GM18505 (cell line): ENCODE measurements at regions not wholly inside any gene's neighbourhood (a gene's known extent, or its start where the extent isn't known, plus 50 kb on each side); places are given as distances from the start of the nearest gene placed in this dataset.

ENCODE experiments used
- ATAC-seq: cut with Tn5 transposase; IDR thresholded peaks from one replicate; pipeline ENCODE4 v1.9.1; 2021; ENCODE audit not compliant: unreplicated experiment
- POLR2A ChIP-seq: IDR thresholded peaks from 4 replicates; pipeline ENCODE4 v1.6.1; 2011; ENCODE audit warnings: borderline replicate concordance; ENCODE audit not compliant: insufficient read depth, insufficient read length; ENCODE audit errors: extremely low read depth

DNA sequence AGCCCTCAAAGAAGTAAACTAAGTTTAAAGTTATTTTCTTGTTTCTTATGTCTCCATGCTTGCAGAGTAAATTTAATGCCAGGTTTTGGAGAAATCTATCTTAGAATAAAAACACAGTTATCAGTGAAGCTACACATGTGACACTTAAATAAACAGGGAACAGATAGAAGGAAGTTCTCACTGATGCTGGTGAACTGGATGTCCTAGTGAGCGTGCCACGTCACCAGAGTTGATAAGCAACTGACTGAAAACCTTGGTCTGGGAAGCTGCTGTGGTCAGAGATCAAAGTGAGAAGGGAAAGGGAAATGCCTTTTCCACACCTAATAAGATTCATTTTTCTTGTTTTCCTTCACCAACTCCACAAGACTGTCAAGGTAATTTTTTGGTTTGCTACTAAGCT is 74.8 kb upstream of the PCED1B start:
- no peak for ATAC-seq
- no peak for TF ChIP-seq POLR2A

DNA sequence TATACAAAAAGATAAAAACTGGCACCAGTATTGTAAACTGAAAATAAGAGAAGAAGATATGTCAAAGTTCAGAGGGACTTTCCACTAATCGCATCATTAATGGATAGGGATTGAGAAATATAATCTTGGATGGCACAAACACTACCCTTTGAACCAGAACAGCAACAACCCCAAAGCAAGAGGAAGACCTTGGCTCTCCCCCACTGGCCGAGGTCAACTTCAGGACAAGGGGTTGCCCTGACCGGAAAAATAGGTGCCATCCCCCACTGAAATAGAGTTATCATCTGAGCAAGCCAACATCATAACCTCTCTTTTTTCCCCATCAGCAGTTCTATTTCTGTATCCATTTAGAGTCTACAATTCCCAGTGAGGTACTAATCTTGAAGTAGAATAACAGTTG is 72.4 kb upstream of the PCED1B start:
- no peak for TF ChIP-seq POLR2A
- no peak for ATAC-seq

DNA sequence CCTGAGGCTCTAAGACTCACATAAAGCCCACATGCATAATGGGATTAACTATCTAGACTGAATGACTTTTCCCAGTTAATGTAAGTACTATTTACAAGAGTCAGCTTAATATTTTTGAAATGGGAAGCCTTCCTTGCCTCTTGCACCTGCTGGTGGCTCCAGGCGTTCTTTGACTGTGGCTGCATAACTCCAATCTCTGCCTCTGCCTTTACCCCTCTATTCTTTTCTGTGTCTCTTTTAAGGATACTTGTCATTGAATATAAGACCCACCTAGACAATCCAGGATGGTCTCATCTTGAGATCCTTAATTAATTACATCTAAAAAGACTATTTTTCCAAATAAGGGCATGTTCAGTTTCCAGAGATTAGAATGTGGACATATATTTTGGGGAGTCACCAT is 66.9 kb upstream of the PCED1B start:
- no peak for ATAC-seq
- no peak for TF ChIP-seq POLR2A

DNA sequence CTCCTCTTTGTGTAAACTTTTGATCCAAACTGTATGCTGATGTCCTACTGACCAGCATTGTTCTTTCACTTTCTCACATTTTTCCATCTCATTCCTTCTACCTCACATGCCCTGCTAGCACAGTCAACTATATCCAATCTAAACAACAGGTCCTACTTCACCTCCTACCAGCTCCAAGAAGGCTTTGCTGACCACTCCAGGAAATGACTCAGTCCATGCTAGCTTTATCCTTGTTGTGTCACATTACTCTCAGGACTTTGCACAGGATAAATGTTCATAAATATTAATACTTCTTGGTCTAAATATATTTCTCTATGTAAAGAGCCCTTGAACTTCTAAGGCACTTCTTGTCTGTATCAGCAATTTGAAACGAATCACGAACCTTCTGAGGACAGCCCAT is 64.9 kb upstream of the PCED1B start:
- no peak for TF ChIP-seq POLR2A
- no peak for ATAC-seq

DNA sequence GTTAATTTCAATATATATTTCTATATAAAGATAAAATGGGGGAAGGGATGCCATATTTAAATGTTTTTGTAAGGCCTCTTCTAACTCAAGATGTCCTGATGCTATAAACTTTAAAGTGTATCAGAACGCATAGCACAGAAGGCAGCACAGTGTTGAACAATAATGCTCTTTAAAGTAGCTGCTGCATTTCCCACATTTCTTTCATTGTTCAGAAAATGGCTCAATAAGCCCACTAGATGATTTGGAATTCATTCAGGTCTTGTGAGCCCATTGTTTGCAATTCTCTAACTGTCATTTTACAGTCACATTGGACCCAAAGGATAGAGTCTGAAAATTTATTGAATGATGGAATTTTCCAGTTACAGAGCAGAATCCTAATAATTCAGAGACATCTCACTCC is 64.0 kb upstream of the PCED1B start:
- no peak for TF ChIP-seq POLR2A
- no peak for ATAC-seq

DNA sequence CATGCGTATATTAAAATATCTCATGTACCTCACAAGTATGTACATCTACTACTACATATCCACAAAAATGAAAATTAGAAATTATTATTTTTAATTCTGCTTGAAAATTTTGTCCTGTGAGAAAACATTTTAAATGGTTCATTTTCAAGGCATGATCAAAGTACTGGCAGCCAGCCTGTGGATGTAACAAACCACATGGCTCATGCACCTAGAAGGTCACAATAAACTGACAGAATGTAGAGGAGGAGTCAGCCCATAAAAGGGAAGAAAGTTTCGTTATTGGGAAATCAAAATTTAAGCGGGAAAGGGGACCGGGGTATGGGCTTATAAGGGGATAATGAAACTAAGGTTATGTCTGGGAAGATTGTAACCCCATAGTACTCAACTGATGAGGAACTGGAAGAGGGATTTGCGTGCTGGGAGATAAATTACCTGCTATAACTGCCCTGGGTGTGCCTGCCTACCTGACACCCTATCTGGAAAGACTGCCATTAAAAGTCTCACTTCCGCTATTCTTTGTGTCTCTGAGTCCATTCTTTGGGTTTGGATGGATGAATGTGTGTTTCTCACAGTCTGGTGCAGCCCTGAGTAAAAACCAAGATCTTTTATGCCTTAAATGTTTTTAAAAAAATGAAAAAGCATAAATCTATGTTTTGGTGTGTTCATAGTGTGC is 62.2 kb upstream of the PCED1B start:
- no peak for ATAC-seq
- no peak for TF ChIP-seq POLR2A

DNA sequence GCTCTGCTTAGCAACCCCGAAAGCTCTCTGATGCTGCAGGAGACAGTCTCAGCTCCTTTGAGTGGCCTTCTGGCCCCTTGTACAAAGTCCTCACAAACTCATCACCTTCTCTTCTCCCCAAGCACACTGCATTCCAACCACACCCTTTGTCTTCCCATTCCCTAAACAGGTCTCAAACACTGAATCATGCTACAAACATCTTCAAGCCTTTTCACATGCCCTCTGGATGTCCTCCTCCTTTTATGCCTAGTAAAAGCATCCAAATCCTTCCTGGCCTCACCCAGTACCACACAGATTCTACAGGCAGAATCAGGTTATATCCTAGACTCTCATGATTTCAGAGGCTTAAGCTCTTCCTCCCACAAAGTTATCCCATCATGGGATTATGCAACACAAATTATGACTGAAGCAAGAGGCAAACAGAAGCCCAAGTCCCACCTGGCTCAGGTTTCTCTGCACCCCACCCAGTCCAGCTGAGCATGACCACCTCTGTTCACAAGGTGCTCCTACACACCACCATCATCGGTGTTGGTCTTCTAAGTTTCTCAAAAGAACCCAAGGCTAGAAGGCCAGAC is 61.4 kb upstream of the PCED1B start:
- no peak for TF ChIP-seq POLR2A
- no peak for ATAC-seq

DNA sequence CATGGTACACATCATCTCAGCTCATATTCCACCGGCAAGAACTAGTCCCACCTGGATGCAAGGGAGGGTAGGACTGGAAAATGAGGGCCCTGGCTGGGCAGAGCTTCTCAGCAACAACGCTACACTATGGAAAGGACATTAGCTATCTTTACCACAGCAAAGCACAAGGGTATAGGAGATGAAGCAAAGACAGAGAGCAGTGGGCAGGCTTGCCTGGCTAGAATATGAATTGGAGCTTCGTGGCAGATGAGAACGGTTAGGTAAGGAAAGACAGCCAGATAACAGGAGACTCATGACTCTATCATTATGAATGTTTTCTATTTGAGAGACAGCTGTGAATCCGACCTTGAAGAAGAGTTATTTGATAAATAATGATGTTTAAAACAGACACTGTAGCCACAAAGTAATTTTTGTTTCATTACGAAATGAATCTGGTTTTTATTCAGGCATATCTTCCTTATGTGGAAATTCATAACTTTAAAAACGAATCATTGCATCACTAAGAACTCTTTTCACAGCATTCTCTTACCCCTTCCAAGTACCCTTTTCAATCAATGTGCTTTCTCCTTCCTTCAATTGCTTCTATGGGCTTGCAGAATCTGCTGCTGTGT is 59.1 kb upstream of the PCED1B start:
- no peak for TF ChIP-seq POLR2A
- no peak for ATAC-seq

DNA sequence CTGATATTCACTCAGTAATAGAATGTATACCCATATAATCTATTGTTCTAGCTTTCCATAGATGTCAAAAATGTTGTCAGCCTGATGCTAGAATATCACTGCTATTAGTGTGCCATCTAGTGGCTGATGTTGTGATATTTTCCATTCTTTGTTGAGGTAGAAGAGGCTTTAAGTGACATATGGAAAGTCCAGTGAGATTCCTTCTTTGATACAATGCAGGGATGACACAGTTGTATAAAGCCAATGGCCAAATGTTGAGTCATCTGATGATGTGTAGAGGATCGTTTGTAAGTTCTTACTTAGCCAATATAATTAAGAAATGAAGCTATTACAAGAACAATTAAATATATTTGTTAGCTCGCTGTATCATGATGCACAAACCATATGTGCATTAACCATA is 58.1 kb upstream of the PCED1B start:
- no peak for ATAC-seq
- TF ChIP-seq POLR2A, result no peak

DNA sequence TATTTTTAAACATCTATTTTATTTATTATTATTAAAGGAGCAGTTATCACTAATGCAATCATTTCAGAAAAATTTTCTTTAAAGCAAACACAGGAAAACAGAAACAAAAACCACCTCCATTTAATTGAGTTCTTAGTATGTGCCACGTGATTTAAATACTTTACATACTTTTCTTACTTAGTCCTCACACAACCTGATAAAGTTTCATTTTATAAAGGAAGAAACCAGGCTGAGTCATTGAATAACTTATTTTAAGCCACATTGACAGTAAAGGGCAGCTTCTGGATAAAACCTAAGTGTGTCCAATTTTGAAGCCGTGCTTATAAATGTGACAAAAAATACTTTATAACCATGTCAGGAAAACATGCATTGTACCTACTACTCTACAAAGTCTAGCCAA is 57.1 kb upstream of the PCED1B start:
- TF ChIP-seq POLR2A, result no peak
- ATAC-seq, result no peak

DNA sequence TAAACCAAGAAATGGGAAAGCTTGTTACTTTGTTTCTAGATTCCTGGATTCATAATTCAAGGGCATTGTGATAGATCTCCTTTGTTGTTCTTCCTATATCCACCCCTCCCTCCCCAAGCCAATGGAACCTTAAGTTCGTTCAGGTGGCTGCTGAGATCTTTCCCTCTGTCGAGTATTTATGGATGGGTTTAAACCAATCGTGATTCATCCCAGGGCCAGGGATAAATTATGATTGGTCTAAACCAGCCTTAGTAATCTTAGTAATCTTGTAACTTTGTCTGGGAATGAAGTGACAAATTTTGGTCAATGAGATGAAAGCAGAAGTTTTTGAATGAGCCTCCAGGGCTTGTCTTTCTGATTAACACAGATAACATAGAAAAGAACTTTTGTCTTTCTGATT is 56.1 kb upstream of the PCED1B start:
- ATAC-seq, result no peak
- no peak for TF ChIP-seq POLR2A

DNA sequence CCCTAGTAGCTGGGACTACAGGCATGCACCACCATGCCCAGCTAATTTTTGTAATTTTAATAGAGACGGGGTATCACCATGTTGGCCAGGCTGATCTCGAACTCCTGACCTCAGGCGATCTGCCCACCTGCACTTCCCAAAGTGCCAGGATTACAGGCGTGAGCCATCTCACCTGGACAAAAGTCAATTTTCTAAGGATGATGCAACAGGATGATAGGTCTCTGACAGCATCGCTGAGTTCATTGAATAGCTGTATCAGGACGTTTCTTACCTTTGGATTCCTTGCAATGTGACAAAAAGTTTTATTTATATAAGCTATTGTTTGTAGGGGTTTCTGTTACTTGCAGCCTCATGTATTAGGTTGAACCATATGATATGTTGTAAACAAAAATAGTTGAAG is 55.5 kb upstream of the PCED1B start:
- TF ChIP-seq POLR2A, result no peak
- ATAC-seq, result no peak

DNA sequence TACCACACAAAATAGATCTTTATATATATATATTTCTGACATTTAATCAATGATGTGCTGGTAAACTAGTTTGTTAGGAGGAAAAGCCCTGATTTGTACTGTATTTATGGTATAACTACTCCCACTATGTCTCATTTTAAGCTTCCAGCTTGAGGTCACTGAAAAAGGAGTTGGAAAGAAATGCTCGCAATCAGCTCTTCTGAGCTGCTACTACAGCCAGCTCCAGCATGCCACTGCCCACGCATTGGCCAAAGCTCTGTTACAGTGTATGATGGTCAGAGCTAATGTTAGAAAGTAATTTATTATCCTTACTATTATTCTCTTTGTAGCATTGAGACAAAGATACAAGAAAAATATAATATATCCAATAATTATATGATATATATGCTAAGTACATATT is 55.0 kb upstream of the PCED1B start:
- TF ChIP-seq POLR2A, result no peak
- ATAC-seq, result no peak

DNA sequence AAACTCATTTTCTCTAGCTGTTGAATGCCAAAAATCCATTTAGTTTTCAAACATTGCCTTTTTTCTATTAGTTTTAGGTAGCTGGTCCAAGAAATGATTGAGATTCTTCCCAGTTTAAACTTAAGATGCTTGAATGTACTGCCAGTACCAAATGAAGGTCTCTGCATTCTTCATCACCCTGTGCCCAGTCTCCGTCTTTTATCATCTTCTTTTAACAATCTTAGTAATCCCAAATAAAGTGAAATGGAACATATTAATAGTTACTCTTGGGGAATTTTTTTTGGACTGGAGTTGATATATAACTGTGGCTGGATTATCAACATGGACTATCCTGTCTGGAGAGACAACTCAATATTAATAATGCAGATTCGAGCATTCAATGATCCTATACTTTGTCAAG is 54.1 kb upstream of the PCED1B start:
- no peak for ATAC-seq
- TF ChIP-seq POLR2A, result no peak
